ENCODE measurements at regions not wholly inside any gene's neighbourhood (a gene's known extent, or its start where the extent isn't known, plus 50 kb on each side); places are given as distances from the start of the nearest gene placed in this dataset.

DNA sequence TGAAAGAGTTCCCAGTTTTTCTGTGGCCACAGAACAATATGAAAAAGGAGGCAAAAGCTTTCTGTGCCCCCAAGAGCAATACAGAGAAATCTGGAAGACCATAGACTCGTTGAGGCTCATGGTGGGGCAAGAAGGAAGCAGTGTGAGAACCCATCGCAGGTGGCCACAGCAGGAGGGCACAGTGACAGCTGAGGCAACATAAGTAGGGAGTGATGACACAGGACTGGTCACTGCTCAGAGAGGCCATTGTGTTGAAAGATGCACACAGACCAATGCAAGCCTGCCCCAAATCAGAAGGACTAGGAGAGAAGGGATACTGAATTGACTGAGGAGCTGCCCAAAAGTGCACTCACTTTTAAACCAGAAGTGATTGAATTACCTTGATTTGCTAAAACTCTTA lies 483.6 kb downstream of the EPHA4 start:
- TF ChIP-seq CTCF (IDR thresholded peaks at IDR 0.05) (no peak), ZFX (IDR thresholded peaks at IDR 0.05; ENCODE audit: borderline replicate concordance) (no peak)

Data from 22Rv1 (cell line).